COLO829 (cell line): ENCODE measurements at regions not wholly inside any gene's neighbourhood (a gene's known extent, or its start where the extent isn't known, plus 50 kb on each side); places are given as distances from the start of the nearest gene placed in this dataset.
"Not testable (repeated sequence)": the region's sequence is repeated elsewhere in the genome, so short reads cannot be mapped to it uniquely, and the experiment has no call there.

ENCODE experiments used
- DNase-seq: peaks from one replicate; pipeline ENCODE4 v3.0.0; 2012; ENCODE audit warnings: low spot score

- no peak for DNase-seq
Observed at GRCh38 chr1:96424877-96425276, 296.7 kb upstream of the PTBP2 start.

- DNase-seq: no peak
Observed at GRCh38 chr1:96425382-96426129, 296.0 kb upstream of the PTBP2 start.

- no peak for DNase-seq
Observed at GRCh38 chr1:96427616-96428015, 294.0 kb upstream of the PTBP2 start.

- DNase-seq: no peak
Observed at GRCh38 chr1:96445302-96445701, 276.3 kb upstream of the PTBP2 start.

GRCh38 chr1:96464066-96464465 lies 257.5 kb upstream of the PTBP2 start:
- DNase-seq: no peak

- DNase-seq: no peak
Observed at GRCh38 chr1:96464522-96464921, 257.1 kb upstream of the PTBP2 start.

- no peak for DNase-seq
Observed at GRCh38 chr1:96464991-96465390, 256.6 kb upstream of the PTBP2 start.

GRCh38 chr1:96465441-96465840 lies 256.1 kb upstream of the PTBP2 start:
- DNase-seq: no peak

GRCh38 chr1:96466842-96467241 lies 254.7 kb upstream of the PTBP2 start:
- no peak for DNase-seq

GRCh38 chr1:96469726-96470125 lies 251.9 kb upstream of the PTBP2 start:
- not testable (repeated sequence) for DNase-seq

- no peak for DNase-seq
Observed at GRCh38 chr1:96472471-96472870, 249.1 kb upstream of the PTBP2 start.

GRCh38 chr1:96473791-96474434 lies 247.7 kb upstream of the PTBP2 start:
- DNase-seq: peak; percentile 20

GRCh38 chr1:96474985-96475743 lies 246.4 kb upstream of the PTBP2 start:
- no peak for DNase-seq

GRCh38 chr1:96475903-96476302 lies 245.7 kb upstream of the PTBP2 start:
- no peak for DNase-seq

GRCh38 chr1:96478228-96478627 lies 243.4 kb upstream of the PTBP2 start:
- DNase-seq: no peak

GRCh38 chr1:96481409-96481808 lies 240.2 kb upstream of the PTBP2 start:
- no peak for DNase-seq

GRCh38 chr1:96482616-96483015 lies 239.0 kb upstream of the PTBP2 start:
- DNase-seq: no peak

GRCh38 chr1:96487394-96487793 lies 234.2 kb upstream of the PTBP2 start:
- DNase-seq: peak; percentile 93

- DNase-seq: peak; percentile 2
Observed at GRCh38 chr1:96487971-96488370, 233.6 kb upstream of the PTBP2 start.

GRCh38 chr1:96488777-96489176 lies 232.8 kb upstream of the PTBP2 start:
- DNase-seq: no peak

- no peak for DNase-seq
Observed at GRCh38 chr1:96492236-96492635, 229.3 kb upstream of the PTBP2 start.

- DNase-seq: no peak
Observed at GRCh38 chr1:96498744-96499340, 222.7 kb upstream of the PTBP2 start.

- DNase-seq: no peak
Observed at GRCh38 chr1:96508233-96508632, 213.4 kb upstream of the PTBP2 start.
